NCI-H1092 treated with DMSO at 0.1 percent for 48 hours (cell line): ENCODE measurements at regions not wholly inside any gene's neighbourhood (a gene's known extent, or its start where the extent isn't known, plus 50 kb on each side); places are given as distances from the start of the nearest gene placed in this dataset.
"Not testable (repeated sequence)": the region's sequence is repeated elsewhere in the genome, so short reads cannot be mapped to it uniquely, and the experiment has no call there.

ENCODE experiments used
- DNase-seq: peaks from one replicate; lab custom pipeline; 2025; lab: John Stamatoyannopoulos, UW

DNA sequence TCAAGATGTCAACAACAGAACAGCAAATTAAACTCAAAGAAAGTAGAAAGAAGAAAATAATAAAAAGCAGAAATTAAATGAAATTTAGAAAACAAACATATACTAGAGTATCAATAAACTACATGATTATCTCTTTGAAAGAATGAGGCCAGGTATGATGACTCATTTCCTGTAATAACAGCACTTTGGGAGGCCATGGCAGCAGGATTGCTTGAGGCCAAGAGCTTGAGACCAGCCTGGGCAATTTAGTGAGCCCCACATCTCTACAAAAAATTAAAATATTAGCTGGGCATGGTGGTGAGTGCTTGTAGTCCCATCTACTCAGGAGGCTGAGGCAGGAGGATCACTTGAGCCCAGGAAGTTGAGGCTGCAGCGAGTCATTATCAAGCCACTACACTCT is 232.5 kb downstream of the RAB11FIP4 start:
- DNase-seq = no peak

GRCh38 chr17:31622500-31622899 is 231.0 kb downstream of the RAB11FIP4 start:
- no peak for DNase-seq

- DNase-seq = no peak
These were observed 230.1 kb downstream of the RAB11FIP4 start for GRCh38 chr17:31621566-31621965.

- DNase-seq = not testable (repeated sequence)
These were observed 219.6 kb downstream of the RAB11FIP4 start for GRCh38 chr17:31611053-31611452.

DNA sequence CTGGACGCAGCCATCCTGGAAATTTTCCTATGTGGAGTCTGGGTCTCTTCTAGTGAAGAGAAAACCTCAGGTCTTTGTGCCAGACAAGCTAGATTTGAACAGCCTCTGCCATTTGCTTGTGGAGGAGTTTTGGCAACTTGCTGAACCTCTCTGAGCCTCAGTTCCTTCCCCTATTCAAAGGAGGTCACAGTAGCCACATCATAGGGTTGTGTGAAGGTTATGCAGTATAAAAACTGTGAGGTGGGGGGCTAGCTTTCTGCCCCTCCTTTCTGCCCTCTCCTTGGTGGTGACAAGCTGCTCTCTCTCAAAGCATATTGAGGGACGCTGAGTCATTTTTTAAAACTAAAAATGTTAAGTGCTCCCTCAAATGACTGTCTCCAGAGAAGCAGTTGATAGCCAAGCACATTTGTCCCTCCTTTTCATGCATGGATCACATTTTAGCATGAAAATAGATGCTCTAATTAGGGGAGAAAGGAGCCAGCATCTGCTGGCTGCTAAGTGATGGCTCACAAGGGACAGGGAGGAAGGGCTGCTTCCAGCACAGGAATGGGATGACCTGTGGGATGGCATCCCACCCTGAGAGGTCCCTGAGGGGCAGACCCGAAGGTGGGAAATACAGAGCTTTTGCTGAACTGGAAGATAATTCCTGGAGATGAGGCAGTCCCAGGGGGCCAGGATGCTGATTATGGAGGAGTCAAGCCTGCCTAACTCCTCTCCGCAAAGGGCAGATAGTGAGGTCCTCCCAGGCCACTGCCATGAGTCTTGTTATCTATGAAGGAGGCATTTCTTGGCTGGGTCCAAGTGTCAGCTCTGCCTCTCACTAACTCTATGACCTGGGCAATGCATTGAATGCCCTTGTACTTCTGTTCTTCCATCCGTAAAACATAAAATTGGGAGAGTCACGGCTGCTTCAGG is 218.8 kb downstream of the RAB11FIP4 start:
- DNase-seq = no peak

DNA sequence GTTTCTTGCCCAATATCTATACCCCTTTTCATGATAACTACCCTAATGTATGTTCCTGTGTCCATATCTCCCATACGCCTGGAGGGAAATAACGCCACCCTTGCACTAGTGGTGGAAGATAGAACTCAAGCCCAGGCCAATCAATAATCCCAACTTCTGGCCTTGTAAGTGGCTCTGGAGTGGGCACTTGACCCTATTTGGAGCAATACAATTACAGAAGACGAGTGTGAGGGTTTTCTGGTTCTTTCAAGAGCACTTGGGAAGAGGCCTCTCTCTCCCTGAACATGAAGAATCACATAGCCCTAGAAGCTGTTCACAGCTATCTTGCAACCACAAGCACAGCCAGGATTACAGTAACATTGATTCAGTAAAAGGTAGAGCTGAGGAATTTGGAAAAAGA is 217.9 kb downstream of the RAB11FIP4 start:
- DNase-seq = no peak

DNA sequence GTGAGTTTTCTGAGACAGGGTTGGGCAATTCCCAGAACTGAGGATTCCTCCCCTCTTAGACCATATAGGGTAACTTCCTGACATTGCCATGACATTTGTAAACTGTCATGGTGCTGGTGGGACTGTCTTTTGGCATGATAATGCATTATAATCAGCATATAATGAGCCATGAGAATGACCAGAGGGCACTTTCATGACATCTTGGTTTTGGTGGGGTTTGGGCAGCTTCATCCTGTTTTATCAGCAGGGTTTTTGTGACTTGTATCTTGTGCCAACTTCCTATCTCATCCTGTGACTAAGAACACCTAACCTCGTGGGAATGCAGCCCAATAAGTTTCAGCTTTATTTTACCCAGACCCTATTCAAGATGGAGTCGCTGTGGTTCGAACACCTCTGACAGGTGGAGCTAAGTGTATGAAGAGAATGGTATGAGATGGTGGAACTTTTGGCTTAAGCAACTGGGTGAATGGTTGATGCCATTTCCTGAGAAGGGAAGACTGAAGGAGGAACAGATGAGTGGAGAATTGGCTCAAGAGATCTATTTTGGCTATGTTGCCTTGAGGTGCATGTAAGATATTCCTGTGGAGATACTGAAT is 217.3 kb downstream of the RAB11FIP4 start:
- no peak for DNase-seq

DNA sequence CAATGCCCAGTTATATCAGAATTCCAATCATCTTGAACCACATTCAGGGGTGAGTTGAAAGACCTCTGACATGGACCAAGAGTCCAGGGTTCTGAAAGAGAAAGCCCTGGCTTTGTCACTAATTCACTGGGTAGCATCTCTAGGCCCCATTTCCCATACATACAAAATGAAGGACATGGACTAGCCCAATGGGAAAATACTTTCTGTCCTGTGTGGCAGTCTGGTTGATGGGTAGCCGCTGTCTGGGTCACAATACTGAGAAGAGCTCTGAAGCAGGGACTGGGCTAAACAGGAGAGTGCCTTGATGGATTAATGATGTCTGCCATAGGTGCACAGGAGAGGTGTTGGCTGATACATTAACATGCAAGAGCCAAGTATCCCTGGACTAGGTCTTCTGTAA is 214.3 kb downstream of the RAB11FIP4 start:
- no peak for DNase-seq

DNA sequence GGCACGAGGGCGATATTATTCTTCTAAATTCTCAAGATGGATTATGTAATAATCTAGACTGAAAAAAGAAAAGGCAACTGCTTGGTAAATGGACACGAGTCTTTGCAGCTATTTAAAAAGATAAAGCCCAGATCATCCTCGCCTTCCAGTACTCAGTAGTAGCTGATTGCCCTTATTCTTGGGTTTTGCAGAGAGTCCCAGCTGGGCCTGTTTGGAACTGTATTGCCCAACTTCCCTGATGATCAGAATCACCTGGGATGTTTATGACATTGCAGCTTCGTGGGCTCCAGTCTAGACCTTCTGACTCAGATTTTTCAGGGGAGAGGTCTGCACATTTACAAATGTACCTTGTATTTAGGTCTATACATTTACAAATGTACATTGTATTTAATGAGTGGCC is 213.5 kb downstream of the RAB11FIP4 start:
- no peak for DNase-seq

DNA sequence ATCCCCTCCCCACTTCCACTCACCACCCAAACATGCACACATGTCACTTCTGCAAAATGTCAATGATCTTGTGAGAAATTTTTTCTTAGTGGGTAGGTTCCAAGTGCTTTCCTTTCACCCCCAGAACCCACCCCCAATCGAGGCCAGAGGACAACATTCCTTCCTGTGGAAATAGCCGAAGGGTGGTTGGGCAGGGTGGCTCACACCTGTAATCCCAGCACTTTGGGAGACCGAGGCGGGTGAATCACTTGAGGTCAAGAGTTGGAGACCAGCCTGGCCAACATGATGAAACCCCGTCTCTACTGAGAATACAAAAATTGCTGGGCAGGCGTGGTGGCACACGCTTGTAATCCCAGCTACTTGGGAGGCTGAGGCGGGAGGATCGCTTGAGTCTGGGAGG is 208.7 kb downstream of the RAB11FIP4 start:
- not testable (repeated sequence) for DNase-seq

GRCh38 chr17:31598921-31599571 is 207.6 kb downstream of the RAB11FIP4 start:
- DNase-seq = peak; percentile 63

DNA sequence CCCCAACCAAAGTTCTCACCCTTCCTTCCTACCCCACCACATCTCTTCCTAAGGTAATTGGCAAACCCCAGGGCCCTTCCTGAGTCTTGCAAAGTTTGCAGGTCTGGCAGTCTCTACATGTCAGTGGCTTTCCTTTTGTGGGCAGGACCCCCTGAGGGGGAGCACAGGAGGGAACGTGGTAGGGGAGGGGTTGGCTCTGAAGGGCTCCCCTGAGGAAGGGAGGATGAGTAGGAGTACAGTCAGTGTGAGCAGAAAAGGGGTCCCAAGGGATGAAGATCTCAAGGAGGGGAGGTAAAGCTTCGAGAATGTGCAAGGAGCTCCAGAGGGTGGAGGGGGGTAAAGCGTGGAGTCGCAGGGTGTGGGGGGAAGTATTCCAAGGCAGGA is 206.9 kb downstream of the RAB11FIP4 start:
- DNase-seq = no peak

- DNase-seq = no peak
These were observed 206.3 kb downstream of the RAB11FIP4 start for GRCh38 chr17:31597646-31598398.

GRCh38 chr17:31596382-31597323 is 205.2 kb downstream of the RAB11FIP4 start:
- DNase-seq = no peak

GRCh38 chr17:31595666-31596381 is 204.3 kb downstream of the RAB11FIP4 start:
- DNase-seq = no peak

DNA sequence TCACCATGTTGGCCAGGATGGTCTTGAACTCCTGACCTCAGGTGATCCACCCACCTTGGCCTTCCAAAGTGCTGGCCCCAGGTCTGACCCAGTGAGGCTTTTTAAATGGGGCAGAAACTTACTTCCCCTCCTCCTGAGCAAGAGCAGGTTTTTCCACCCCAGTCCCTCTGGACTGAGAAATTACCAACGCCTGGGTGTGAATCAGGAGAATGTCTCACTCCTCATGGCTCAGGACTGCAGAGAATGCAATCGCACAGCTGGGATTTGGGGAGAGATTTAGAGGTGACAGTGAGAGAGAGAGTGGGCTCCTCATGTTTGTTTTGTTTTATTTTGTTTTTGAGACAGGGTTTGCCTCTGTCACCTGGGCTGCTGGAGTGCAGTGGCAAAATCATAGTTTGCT is 203.6 kb downstream of the RAB11FIP4 start:
- DNase-seq = no peak

- no peak for DNase-seq
These were observed 202.9 kb downstream of the RAB11FIP4 start for GRCh38 chr17:31594416-31594815.

DNA sequence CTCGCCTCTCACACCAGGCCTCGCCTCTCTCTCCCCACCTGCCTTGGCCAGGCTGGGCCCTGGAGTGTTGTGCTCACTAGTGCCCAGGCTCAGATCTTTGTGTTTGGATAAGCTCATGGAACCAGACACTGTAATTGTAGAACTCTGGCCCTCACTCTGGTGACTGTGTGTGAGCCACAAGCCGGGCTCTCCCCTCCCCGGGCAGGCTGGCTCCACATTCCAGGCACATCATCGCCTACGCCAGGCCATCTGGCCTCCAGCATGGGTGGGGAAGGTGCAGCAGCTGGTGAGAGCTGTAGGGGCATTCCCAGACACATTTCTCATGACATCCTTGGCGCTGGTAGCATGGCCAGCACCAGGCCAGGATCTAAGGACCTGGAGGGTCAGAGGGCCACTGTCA is 202.3 kb downstream of the RAB11FIP4 start:
- no peak for DNase-seq

DNA sequence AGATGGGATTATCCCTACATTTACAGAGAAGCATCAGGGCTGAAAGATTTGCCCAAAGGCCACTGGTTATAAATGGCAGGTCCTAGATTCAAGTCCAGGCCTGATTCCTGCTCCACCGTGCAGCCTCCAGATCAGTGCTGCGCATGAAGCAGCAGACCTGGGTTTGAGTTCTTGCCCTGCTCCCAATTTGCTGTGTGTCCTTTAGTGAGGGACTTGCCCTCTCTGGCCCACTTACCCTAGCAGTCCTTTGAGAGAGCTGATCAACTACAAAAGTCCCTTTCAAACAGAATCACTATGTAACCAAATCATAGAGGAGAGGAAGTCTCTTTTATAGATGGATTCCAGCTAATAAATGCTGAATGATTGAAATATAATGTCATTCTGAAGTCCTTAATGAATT is 200.4 kb downstream of the RAB11FIP4 start:
- no peak for DNase-seq

DNA sequence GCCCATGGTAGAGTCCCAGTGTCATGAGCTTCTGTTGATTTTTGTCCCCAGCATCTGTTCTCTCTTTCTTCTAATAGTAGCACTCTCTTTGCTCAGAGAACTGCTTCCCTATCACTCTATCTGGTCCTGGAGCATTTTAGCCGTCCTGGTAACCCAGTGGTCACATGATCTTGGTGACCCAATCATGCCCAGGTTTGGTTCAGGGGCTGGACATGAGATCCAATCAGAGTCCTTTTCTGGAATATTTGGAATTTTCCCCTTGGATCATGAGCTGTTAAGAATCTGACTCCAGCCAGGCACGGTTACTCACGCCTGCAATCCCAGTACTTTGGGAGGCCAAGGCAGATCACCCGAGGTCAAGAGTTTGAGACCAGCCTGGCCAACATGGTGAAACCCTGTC is 197.0 kb downstream of the RAB11FIP4 start:
- DNase-seq = no peak

DNA sequence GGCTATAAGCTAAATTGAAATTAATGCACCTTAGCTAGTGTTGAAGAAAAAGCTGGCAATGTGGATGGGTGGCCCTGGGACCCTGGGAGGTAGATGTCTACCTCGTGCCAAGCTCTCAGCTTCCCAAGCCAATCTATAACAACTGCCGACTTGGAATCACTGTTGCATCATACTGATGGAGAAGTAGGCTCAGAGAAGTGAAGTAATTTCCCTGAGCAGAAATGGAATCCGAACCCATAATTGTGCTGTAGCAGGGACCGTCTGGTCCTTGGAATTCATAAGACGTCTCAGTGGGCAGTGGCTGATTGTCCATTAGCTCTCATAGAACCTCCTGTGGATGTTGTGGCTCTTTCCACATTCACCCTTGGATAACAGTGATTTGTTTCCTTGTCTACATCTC is 196.6 kb downstream of the RAB11FIP4 start:
- no peak for DNase-seq
